ENCODE measurements at regions not wholly inside any gene's neighbourhood (a gene's known extent, or its start where the extent isn't known, plus 50 kb on each side); places are given as distances from the start of the nearest gene placed in this dataset.

DNA sequence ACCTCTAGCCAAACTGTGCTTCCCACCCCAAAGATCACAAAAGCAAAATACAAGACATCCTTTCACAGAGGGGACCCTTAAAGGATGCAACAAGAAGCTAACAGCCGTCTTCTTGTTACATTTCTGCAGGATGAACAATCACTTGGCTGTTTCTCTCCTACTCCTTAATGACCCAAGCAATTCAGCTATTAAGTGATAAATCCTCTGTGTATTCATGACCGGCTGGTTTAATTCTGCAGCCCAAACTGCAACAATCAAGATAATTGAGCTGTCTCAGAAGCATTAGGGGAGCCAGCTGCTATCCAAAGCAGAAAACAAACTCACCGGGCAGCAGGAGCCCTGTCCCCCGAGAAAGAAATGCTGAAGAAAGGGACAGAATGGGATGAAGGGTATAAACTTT, 85.9 kb upstream of the ACSL4 start:
- no TSS peak for BruUV-seq (replicated peaks)
- CTCF ChIA-PET: no interaction called here
- ATAC-seq: no peak

DNA sequence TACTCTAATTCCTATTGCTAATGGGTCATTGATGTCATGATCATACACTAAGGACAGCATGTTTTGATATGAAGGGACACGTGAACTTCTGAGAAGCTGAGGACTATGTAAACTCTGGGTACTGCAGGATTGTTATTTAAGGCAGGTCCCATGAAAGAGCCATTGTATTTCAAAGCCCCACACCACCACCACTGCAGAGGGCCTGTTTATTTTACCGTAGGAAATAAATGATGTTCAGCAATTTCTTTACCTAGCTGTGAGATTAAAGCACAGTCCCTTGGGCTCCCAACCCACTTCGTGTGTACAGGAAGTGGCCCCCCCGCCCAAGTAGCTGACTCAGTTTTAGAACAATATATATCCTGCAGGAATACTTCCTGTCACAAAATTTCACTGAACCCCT, 89.8 kb upstream of the ACSL4 start:
- ChIA-PET POLR2A (no interaction called here), CTCF (no interaction called here)
- Histone ChIP-seq H3K4me1 (ENCODE audit: control insufficient read depth, insufficient read depth, low read length) (no peaks in the 10 kb centered on the region), H3K36me3 (ENCODE audit: control insufficient read depth, insufficient read depth, low read length) (no peaks in the 10 kb centered on the region), H3K27ac (ENCODE audit: low read length) (no peak overlapping the region), H3K9me3 (ENCODE audit: control insufficient read depth, insufficient read depth, low read depth, low read length) (no peaks in the 10 kb centered on the region), H3K27me3 (ENCODE audit: control insufficient read depth, insufficient read depth, low read length) (no peaks in the 10 kb centered on the region), H3K4me3 (ENCODE audit: low read depth in 2 of 2, low read length in 2 of 2) (no peak overlapping the region)
- intact Hi-C loops (cut with micrococcal nuclease; ENCODE audit: unreplicated experiment): no loop called here
- no TSS peak for BruUV-seq (replicated peaks)
- in situ Hi-C loops (cut with HindIII; ENCODE audit: low pct_unique_long_range_greater_than_20kb, low sequenced_read_pairs): no loop called here
- ATAC-seq (no peak), DNase-seq (ENCODE audit: low read depth, low spot score) (no peak)
- TF ChIP-seq TCF7L2 (IDR thresholded peaks at IDR 0.05; ENCODE audit: low read depth, low read length) (no peak), SIN3A (IDR thresholded peaks at IDR 0.05; ENCODE audit: borderline replicate concordance, insufficient read depth, low read depth, low read length) (no peak), CTCF (IDR thresholded peaks at IDR 0.05) (no peak), REST (IDR thresholded peaks at IDR 0.05; ENCODE audit: insufficient read depth in 1 of 2, low read depth in 2 of 2, low read length in 1 of 2) (no peak), POLR2AphosphoS5 (IDR thresholded peaks at IDR 0.05; ENCODE audit: low read depth, low read length) (no peak)

More for the DNA sequence above, 85.9 kb upstream of the ACSL4 start:
- Histone ChIP-seq H3K36me3 (ENCODE audit: control insufficient read depth, insufficient read depth, low read length) (no peaks in the 10 kb centered on the region), H3K27ac (ENCODE audit: low read length) (no peak overlapping the region), H3K4me1 (ENCODE audit: control insufficient read depth, insufficient read depth, low read length) (no peaks in the 10 kb centered on the region), H3K27me3 (ENCODE audit: control insufficient read depth, insufficient read depth, low read length) (peaks cover 9% of the 10 kb centered on the region), H3K4me3 (ENCODE audit: low read depth in 2 of 2, low read length in 2 of 2) (no peak overlapping the region), H3K9me3 (ENCODE audit: control insufficient read depth, insufficient read depth, low read depth, low read length) (no peaks in the 10 kb centered on the region)
- in situ Hi-C loops (cut with HindIII; ENCODE audit: low pct_unique_long_range_greater_than_20kb, low sequenced_read_pairs) (no loop called here), intact Hi-C loops (cut with micrococcal nuclease; ENCODE audit: unreplicated experiment) (no loop called here)
- TF ChIP-seq CTCF (IDR thresholded peaks at IDR 0.05): no peak
- TF ChIP-seq SIN3A (IDR thresholded peaks at IDR 0.05; ENCODE audit: borderline replicate concordance, insufficient read depth, low read depth, low read length): no peak
- no peak for TF ChIP-seq TCF7L2 (IDR thresholded peaks at IDR 0.05; ENCODE audit: low read depth, low read length)
- TF ChIP-seq POLR2AphosphoS5 (IDR thresholded peaks at IDR 0.05; ENCODE audit: low read depth, low read length): no peak
- DNase-seq (ENCODE audit: low read depth, low spot score): no peak
- POLR2A ChIA-PET: no interaction called here

Data from Panc1 (cell line).